Liver (tissue), 3 donors: ENCODE measurements at regions not wholly inside any gene's neighbourhood (a gene's known extent, or its start where the extent isn't known, plus 50 kb on each side); places are given as distances from the start of the nearest gene placed in this dataset.

Source experiments
- JUND ChIP-seq, 2 donors: IDR thresholded peaks; 2 replicates each; pipeline ENCODE4 v1.6.1; 2016; ENCODE audit warnings: antibody characterized with exemption in 2 of 2
- RAD21 ChIP-seq, 2 donors: IDR thresholded peaks; 2 replicates each; pipeline ENCODE4 v1.6.1; 2016; ENCODE audit warnings: antibody characterized with exemption in 2 of 2, mild to moderate bottlenecking in 2 of 2
- SP1 ChIP-seq: IDR thresholded peaks from 2 replicates; pipeline ENCODE4 v1.6.1; 2018; ENCODE audit warnings: antibody characterized with exemption, mild to moderate bottlenecking
- TAF1 ChIP-seq: conservative IDR thresholded peaks from 2 replicates; pipeline ENCODE4 v1.6.1; 2016; ENCODE audit warnings: antibody characterized with exemption, mild to moderate bottlenecking
- YY1 ChIP-seq: IDR thresholded peaks from 2 replicates; pipeline ENCODE4 v1.6.1; 2016; ENCODE audit warnings: antibody characterized with exemption, mild to moderate bottlenecking
- TF ChIP-seq, protein P1 (sequence below): fragments of 150-350 bp; IDR thresholded peaks from 2 replicates; pipeline ENCODE4 v1.5.1; 2017; ENCODE audit warnings: improper control_type of control experiment, low read depth, low read length; ENCODE audit not compliant: missing input control
- TF ChIP-seq, protein P2 (sequence below): IDR thresholded peaks from 2 replicates; pipeline ENCODE4 v1.6.1; 2016; ENCODE audit warnings: antibody characterized with exemption
- TF ChIP-seq, protein P3 (sequence below): IDR thresholded peaks from 2 replicates; pipeline ENCODE4 v1.6.1; 2016; ENCODE audit warnings: antibody characterized with exemption, mild to moderate bottlenecking
- donor health status: healthy.
- donor health status: healthy.

DNA sequence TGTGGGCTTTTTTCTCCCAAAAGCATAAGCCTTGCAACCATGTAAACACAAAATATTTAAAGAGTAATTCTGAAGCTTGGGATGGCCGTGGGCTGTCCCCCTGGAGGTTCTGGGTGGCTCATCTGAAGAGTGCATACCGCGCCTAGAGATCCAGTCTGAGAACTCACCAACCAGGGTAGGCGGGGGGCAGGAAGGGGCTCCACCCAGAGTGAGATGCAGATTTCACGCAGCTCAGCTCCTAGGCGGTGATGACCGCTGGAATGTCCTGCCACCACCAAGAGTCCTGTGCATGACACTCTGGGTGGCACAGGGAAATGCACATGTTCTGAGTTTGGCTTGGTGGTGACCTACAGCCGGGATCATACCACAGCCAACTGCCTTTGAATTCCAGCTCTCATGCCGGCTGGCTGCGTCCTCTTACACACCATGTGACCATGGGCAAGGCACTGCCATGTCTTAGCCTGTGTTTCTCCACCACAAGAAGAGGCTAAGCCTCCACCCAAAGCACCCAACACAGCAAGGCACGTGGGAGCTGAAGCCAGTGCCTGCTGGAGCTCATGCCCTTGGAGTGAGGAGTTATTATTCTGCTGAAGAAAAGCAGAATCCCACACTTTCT lies 125.1 kb upstream of the IQSEC1 start:
- TF ChIP-seq, protein P1, sequence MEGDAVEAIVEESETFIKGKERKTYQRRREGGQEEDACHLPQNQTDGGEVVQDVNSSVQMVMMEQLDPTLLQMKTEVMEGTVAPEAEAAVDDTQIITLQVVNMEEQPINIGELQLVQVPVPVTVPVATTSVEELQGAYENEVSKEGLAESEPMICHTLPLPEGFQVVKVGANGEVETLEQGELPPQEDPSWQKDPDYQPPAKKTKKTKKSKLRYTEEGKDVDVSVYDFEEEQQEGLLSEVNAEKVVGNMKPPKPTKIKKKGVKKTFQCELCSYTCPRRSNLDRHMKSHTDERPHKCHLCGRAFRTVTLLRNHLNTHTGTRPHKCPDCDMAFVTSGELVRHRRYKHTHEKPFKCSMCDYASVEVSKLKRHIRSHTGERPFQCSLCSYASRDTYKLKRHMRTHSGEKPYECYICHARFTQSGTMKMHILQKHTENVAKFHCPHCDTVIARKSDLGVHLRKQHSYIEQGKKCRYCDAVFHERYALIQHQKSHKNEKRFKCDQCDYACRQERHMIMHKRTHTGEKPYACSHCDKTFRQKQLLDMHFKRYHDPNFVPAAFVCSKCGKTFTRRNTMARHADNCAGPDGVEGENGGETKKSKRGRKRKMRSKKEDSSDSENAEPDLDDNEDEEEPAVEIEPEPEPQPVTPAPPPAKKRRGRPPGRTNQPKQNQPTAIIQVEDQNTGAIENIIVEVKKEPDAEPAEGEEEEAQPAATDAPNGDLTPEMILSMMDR: no peak
- no peak for TF ChIP-seq YY1
- TF ChIP-seq, protein P2, sequence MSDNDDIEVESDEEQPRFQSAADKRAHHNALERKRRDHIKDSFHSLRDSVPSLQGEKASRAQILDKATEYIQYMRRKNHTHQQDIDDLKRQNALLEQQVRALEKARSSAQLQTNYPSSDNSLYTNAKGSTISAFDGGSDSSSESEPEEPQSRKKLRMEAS: no peak
- no peak for TF ChIP-seq JUND (IDR thresholded peaks at IDR 0.05)
- TF ChIP-seq SP1: no peak
- TF ChIP-seq TAF1: no peak
- TF ChIP-seq, protein P3, sequence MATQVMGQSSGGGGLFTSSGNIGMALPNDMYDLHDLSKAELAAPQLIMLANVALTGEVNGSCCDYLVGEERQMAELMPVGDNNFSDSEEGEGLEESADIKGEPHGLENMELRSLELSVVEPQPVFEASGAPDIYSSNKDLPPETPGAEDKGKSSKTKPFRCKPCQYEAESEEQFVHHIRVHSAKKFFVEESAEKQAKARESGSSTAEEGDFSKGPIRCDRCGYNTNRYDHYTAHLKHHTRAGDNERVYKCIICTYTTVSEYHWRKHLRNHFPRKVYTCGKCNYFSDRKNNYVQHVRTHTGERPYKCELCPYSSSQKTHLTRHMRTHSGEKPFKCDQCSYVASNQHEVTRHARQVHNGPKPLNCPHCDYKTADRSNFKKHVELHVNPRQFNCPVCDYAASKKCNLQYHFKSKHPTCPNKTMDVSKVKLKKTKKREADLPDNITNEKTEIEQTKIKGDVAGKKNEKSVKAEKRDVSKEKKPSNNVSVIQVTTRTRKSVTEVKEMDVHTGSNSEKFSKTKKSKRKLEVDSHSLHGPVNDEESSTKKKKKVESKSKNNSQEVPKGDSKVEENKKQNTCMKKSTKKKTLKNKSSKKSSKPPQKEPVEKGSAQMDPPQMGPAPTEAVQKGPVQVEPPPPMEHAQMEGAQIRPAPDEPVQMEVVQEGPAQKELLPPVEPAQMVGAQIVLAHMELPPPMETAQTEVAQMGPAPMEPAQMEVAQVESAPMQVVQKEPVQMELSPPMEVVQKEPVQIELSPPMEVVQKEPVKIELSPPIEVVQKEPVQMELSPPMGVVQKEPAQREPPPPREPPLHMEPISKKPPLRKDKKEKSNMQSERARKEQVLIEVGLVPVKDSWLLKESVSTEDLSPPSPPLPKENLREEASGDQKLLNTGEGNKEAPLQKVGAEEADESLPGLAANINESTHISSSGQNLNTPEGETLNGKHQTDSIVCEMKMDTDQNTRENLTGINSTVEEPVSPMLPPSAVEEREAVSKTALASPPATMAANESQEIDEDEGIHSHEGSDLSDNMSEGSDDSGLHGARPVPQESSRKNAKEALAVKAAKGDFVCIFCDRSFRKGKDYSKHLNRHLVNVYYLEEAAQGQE: no peak
- TF ChIP-seq RAD21 (IDR thresholded peaks at IDR 0.05): no peak
